ENCODE measurements at regions not wholly inside any gene's neighbourhood (a gene's known extent, or its start where the extent isn't known, plus 50 kb on each side); places are given as distances from the start of the nearest gene placed in this dataset.

DNA sequence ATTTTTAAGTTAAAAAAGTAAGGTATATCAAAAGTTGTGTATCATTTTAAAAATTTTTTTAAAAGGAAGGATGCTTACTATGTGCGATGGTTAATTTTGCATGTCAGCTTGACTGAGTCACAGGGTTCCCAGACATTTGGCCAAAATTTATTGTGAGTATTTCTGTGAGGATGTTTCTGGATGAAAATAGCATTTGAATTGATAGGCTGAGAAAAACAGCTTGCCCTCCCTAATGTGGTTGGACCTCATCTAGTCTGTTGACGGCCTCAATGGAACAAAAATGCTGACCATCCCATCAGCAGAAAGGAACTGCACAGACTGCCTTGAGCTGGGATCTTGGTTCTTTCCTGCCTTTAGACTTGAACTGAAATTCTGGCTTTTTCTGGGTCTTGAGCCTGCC lies 724.5 kb downstream of the NCAM2 start:
- no peak for TF ChIP-seq ZNF274 (IDR thresholded peaks at IDR 0.05; ENCODE audit: low read depth, low read length)
- TF ChIP-seq YY1 (IDR thresholded peaks at IDR 0.05; ENCODE audit: insufficient read depth, insufficient read length), result no peak
- no peak for TF ChIP-seq SUZ12 (IDR thresholded peaks at IDR 0.05; ENCODE audit: extremely low read depth, insufficient read depth, insufficient read length)
- Histone ChIP-seq H3K36me3 (ENCODE audit: insufficient read depth, insufficient read length, low read length) (no peaks in the 10 kb centered on the region), H3K4me1 (ENCODE audit: insufficient read depth, insufficient read length) (no peaks in the 10 kb centered on the region), H3K4me3 (ENCODE audit: insufficient read length, low read depth) (no peak overlapping the region), H3K9ac (ENCODE audit: insufficient read length, low read depth) (no peak overlapping the region), H3K27me3 (ENCODE audit: insufficient read depth, insufficient read length) (no peaks in the 10 kb centered on the region), H3K9me3 (ENCODE audit: insufficient read depth, low read length) (no peaks in the 10 kb centered on the region)
- DNase-seq (ENCODE audit: low read depth, low spot score), result no peak

DNA sequence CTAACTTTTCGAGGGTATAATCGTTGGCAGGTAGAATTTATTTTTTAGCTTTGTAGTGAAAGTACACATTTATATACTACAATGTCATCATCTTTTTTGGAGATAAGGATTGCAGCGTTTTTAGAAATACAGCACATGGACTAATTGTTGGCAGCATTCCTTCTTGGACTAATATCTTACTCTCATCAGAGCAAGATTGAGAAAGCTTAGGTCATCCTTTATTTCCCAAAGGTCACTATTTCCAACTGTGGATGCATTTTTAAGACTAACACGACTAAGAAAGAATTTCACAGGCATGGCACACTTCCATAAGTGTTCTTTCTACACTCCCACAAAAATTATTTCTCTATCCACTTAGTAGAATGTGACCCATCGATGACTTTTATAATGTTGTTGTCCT lies 732.3 kb downstream of the NCAM2 start:
- H3K4me1 ChIP-seq (ENCODE audit: insufficient read depth, insufficient read length), result no peaks in the 10 kb centered on the region
- H3K9ac ChIP-seq (ENCODE audit: insufficient read length, low read depth), result no peak overlapping the region
- no peak overlapping the region for H3K4me3 ChIP-seq (ENCODE audit: insufficient read length, low read depth)
- no peaks in the 10 kb centered on the region for H3K36me3 ChIP-seq (ENCODE audit: insufficient read depth, insufficient read length, low read length)
- no peaks in the 10 kb centered on the region for H3K27me3 ChIP-seq (ENCODE audit: insufficient read depth, insufficient read length)
- DNase-seq (ENCODE audit: low read depth, low spot score), result no peak
- no peaks in the 10 kb centered on the region for H3K9me3 ChIP-seq (ENCODE audit: insufficient read depth, low read length)
- TF ChIP-seq YY1 (IDR thresholded peaks at IDR 0.05; ENCODE audit: insufficient read depth, insufficient read length) (no peak), ZNF274 (IDR thresholded peaks at IDR 0.05; ENCODE audit: low read depth, low read length) (no peak), SUZ12 (IDR thresholded peaks at IDR 0.05; ENCODE audit: extremely low read depth, insufficient read depth, insufficient read length) (no peak)

DNA sequence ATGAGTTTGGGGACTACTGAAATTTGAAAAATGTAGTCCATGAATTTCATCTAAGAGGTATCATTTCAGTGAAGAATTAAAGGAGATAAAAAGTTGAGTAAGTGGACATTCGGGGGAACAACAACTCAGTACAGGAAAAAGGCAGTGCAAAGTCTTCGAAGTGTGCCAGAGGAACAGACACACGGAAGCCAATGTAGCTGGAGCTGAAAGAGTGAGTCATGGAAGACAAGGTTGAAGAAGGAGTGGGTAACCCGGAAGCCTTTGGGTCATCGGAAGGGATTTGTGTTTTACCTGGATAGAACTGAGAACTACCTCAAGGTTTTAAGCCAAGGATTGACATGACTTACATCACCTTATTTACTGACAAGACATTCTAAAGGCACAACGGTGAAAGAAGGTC lies 733.4 kb downstream of the NCAM2 start:
- Histone ChIP-seq H3K4me1 (ENCODE audit: insufficient read depth, insufficient read length) (no peaks in the 10 kb centered on the region), H3K9ac (ENCODE audit: insufficient read length, low read depth) (no peak overlapping the region), H3K27me3 (ENCODE audit: insufficient read depth, insufficient read length) (no peaks in the 10 kb centered on the region), H3K36me3 (ENCODE audit: insufficient read depth, insufficient read length, low read length) (no peaks in the 10 kb centered on the region), H3K4me3 (ENCODE audit: insufficient read length, low read depth) (no peak overlapping the region), H3K9me3 (ENCODE audit: insufficient read depth, low read length) (no peaks in the 10 kb centered on the region)
- no peak for DNase-seq (ENCODE audit: low read depth, low spot score)
- no peak for TF ChIP-seq SUZ12 (IDR thresholded peaks at IDR 0.05; ENCODE audit: extremely low read depth, insufficient read depth, insufficient read length)
- no peak for TF ChIP-seq ZNF274 (IDR thresholded peaks at IDR 0.05; ENCODE audit: low read depth, low read length)
- TF ChIP-seq YY1 (IDR thresholded peaks at IDR 0.05; ENCODE audit: insufficient read depth, insufficient read length), result no peak

DNA sequence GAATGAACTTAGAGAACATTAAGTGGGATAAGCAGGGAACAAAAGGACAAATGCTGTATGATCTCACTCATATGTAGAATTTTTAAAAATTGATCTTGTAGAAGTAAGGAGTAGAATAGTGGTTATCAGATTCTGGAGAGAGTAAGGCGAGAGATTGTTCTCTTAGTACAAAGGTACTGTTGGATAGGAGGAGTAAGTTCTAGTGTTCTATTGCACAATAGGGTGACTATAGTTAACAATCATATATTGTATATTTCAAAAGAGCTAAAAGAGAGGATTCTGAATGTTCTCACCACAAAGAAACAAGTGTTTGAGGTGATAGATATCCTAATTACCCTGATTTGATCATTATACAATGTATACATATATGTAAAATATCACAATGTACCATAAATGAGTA lies 735.9 kb downstream of the NCAM2 start:
- no peak overlapping the region for H3K4me3 ChIP-seq (ENCODE audit: insufficient read length, low read depth)
- no peak for DNase-seq (ENCODE audit: low read depth, low spot score)
- no peaks in the 10 kb centered on the region for H3K4me1 ChIP-seq (ENCODE audit: insufficient read depth, insufficient read length)
- no peaks in the 10 kb centered on the region for H3K36me3 ChIP-seq (ENCODE audit: insufficient read depth, insufficient read length, low read length)
- H3K27me3 ChIP-seq (ENCODE audit: insufficient read depth, insufficient read length), result no peaks in the 10 kb centered on the region
- no peak overlapping the region for H3K9ac ChIP-seq (ENCODE audit: insufficient read length, low read depth)
- H3K9me3 ChIP-seq (ENCODE audit: insufficient read depth, low read length), result no peaks in the 10 kb centered on the region
- TF ChIP-seq ZNF274 (IDR thresholded peaks at IDR 0.05; ENCODE audit: low read depth, low read length) (no peak), YY1 (IDR thresholded peaks at IDR 0.05; ENCODE audit: insufficient read depth, insufficient read length) (no peak), SUZ12 (IDR thresholded peaks at IDR 0.05; ENCODE audit: extremely low read depth, insufficient read depth, insufficient read length) (no peak)

DNA sequence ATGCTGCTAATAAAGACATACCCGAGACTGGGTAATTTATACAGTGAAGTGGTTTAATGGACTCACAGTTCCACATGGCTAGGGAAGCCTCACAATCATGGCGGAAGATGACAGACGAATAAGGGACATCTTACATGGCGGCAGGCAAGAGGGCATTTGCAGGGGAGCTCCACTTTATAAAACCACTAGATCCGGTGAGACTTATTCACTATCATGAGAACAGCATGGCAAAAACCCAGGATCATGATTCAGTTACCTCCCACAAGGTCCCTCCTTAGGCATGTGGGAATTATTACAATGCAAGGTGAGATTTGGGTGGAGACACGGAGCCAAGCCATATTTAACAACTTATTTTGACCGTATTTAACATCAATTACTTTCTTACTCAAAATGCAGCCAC lies 739.0 kb downstream of the NCAM2 start:
- Histone ChIP-seq H3K36me3 (ENCODE audit: insufficient read depth, insufficient read length, low read length) (no peaks in the 10 kb centered on the region), H3K9ac (ENCODE audit: insufficient read length, low read depth) (no peak overlapping the region), H3K4me1 (ENCODE audit: insufficient read depth, insufficient read length) (no peaks in the 10 kb centered on the region), H3K9me3 (ENCODE audit: insufficient read depth, low read length) (no peaks in the 10 kb centered on the region), H3K4me3 (ENCODE audit: insufficient read length, low read depth) (no peak overlapping the region), H3K27me3 (ENCODE audit: insufficient read depth, insufficient read length) (no peaks in the 10 kb centered on the region)
- DNase-seq (ENCODE audit: low read depth, low spot score), result no peak
- TF ChIP-seq YY1 (IDR thresholded peaks at IDR 0.05; ENCODE audit: insufficient read depth, insufficient read length) (no peak), ZNF274 (IDR thresholded peaks at IDR 0.05; ENCODE audit: low read depth, low read length) (no peak), SUZ12 (IDR thresholded peaks at IDR 0.05; ENCODE audit: extremely low read depth, insufficient read depth, insufficient read length) (no peak)

DNA sequence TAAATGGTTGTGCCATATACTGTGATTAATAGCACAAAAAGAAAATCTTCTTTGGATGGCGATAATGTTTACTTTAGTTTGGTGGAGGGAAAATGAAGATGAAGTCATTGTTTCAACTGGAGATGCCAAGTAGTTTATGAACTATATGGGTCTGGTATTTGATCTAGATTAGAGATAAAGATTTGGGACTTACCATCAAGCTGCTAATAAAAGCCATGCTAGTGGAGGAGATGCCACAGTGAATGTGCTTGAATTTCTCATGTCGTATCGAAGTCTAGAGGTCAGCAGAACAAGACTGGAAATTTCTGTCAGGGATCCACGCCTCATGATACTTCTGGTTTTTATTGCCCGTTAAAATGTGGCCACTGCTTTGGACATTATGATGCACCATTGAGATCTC lies 742.0 kb downstream of the NCAM2 start:
- no peaks in the 10 kb centered on the region for H3K36me3 ChIP-seq (ENCODE audit: insufficient read depth, insufficient read length, low read length)
- H3K9me3 ChIP-seq (ENCODE audit: insufficient read depth, low read length), result no peaks in the 10 kb centered on the region
- no peak for TF ChIP-seq YY1 (IDR thresholded peaks at IDR 0.05; ENCODE audit: insufficient read depth, insufficient read length)
- TF ChIP-seq ZNF274 (IDR thresholded peaks at IDR 0.05; ENCODE audit: low read depth, low read length), result no peak
- TF ChIP-seq SUZ12 (IDR thresholded peaks at IDR 0.05; ENCODE audit: extremely low read depth, insufficient read depth, insufficient read length), result no peak
- no peak for DNase-seq (ENCODE audit: low read depth, low spot score)
- H3K9ac ChIP-seq (ENCODE audit: insufficient read length, low read depth), result no peak overlapping the region
- no peak overlapping the region for H3K4me3 ChIP-seq (ENCODE audit: insufficient read length, low read depth)
- no peaks in the 10 kb centered on the region for H3K27me3 ChIP-seq (ENCODE audit: insufficient read depth, insufficient read length)
- no peaks in the 10 kb centered on the region for H3K4me1 ChIP-seq (ENCODE audit: insufficient read depth, insufficient read length)

DNA sequence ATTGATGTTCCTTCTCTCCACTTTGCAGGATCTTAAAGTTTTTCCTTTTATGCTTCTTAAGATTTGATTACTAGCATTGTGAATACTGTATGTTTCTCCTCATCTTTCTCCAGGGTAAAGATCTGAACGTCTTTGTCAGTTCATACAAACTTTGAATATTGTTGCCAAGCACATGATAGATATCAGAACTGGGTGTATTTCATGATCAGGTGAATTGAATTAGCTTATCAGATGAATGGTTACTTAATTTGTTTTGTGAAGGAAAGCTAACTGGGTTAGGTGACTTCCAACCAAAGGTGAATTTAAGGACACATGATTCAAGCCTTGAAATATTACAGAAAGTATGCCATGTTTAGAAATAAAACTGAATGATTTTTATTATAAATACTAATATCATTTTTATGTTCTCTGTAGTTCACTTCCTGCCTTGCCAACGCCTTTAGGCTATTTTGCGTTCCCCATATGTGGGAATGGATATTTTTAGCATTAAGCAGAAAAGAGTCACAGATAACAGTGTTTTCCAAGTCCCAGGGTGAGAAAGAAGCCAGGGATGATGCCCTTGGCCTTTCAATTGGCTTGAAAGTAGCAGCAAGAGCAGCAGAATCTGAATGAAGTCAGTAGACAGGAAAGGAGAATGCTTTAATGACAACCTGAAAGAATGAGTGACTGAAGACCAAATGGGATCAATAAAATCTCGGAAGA lies 752.1 kb downstream of the NCAM2 start:
- no peaks in the 10 kb centered on the region for H3K4me1 ChIP-seq (ENCODE audit: insufficient read depth, insufficient read length)
- no peaks in the 10 kb centered on the region for H3K27me3 ChIP-seq (ENCODE audit: insufficient read depth, insufficient read length)
- H3K4me3 ChIP-seq (ENCODE audit: insufficient read length, low read depth), result no peak overlapping the region
- no peak for DNase-seq (ENCODE audit: low read depth, low spot score)
- H3K36me3 ChIP-seq (ENCODE audit: insufficient read depth, insufficient read length, low read length), result no peaks in the 10 kb centered on the region
- no peaks in the 10 kb centered on the region for H3K9me3 ChIP-seq (ENCODE audit: insufficient read depth, low read length)
- no peak overlapping the region for H3K9ac ChIP-seq (ENCODE audit: insufficient read length, low read depth)
- TF ChIP-seq ZNF274 (IDR thresholded peaks at IDR 0.05; ENCODE audit: low read depth, low read length) (no peak), YY1 (IDR thresholded peaks at IDR 0.05; ENCODE audit: insufficient read depth, insufficient read length) (no peak), SUZ12 (IDR thresholded peaks at IDR 0.05; ENCODE audit: extremely low read depth, insufficient read depth, insufficient read length) (no peak)

Data from NT2/D1 (cell line).